ENCODE measurements at regions not wholly inside any gene's neighbourhood (a gene's known extent, or its start where the extent isn't known, plus 50 kb on each side); places are given as distances from the start of the nearest gene placed in this dataset.

DNA sequence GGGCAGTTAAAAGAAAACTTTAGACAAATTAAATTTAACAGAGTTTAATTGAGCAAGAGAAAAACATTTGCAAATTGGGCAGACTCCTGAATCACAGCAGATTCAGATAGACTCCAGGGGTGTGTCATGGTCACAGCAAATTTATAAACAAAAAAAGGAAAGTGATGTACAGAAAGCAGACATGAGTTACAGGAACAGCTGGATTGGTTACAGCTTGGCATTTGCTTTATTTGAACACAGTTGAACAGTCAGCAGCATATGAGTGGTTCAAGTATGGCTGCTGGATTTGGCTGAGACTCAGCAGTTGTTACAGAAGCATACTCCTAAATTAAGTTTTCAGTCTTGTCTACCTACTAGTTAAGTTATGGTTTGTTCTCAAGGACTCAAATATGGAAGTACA, 82.3 kb upstream of the NYAP2 start:
- TF ChIP-seq SUZ12 (IDR thresholded peaks at IDR 0.05; ENCODE audit: extremely low read depth, insufficient read depth, insufficient read length) (no peak), YY1 (IDR thresholded peaks at IDR 0.05; ENCODE audit: insufficient read depth, insufficient read length) (no peak), ZNF274 (IDR thresholded peaks at IDR 0.05; ENCODE audit: low read depth, low read length) (no peak)

DNA sequence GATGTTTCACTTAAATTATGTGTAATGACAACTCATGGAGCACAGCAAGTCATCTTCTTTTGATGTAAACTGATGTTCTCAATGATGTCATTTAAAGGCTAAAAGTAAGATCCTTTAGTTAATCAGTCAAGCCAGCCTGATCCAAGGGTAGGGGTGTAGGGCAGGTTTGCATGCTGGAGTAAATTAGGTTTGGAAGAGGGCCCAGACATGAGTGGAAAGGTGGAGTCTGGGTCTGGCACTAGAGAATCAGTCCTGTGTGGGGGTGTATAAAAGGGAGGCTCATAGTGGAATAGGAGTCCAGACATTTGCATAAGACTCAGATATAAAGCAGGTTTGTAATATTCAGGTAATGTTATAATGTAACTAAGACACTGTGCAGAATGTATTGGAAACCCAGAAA, 88.8 kb upstream of the NYAP2 start:
- TF ChIP-seq YY1 (IDR thresholded peaks at IDR 0.05; ENCODE audit: insufficient read depth, insufficient read length) (no peak), ZNF274 (IDR thresholded peaks at IDR 0.05; ENCODE audit: low read depth, low read length) (no peak), SUZ12 (IDR thresholded peaks at IDR 0.05; ENCODE audit: extremely low read depth, insufficient read depth, insufficient read length) (no peak)
- no peaks in the 10 kb centered on the region for H3K4me1 ChIP-seq (ENCODE audit: insufficient read depth, insufficient read length)
- H3K9ac ChIP-seq (ENCODE audit: insufficient read length, low read depth): no peak overlapping the region
- H3K9me3 ChIP-seq (ENCODE audit: insufficient read depth, low read length): no peaks in the 10 kb centered on the region
- no peak overlapping the region for H3K4me3 ChIP-seq (ENCODE audit: insufficient read length, low read depth)
- H3K27me3 ChIP-seq (ENCODE audit: insufficient read depth, insufficient read length): no peaks in the 10 kb centered on the region
- H3K36me3 ChIP-seq (ENCODE audit: insufficient read depth, insufficient read length, low read length): no peaks in the 10 kb centered on the region
- DNase-seq (ENCODE audit: low read depth, low spot score): no peak

More for the DNA sequence above, 82.3 kb upstream of the NYAP2 start:
- peaks cover 29% of the 10 kb centered on the region for H3K9me3 ChIP-seq (ENCODE audit: insufficient read depth, low read length)
- H3K36me3 ChIP-seq (ENCODE audit: insufficient read depth, insufficient read length, low read length): no peaks in the 10 kb centered on the region
- no peak overlapping the region for H3K9ac ChIP-seq (ENCODE audit: insufficient read length, low read depth)
- no peaks in the 10 kb centered on the region for H3K4me1 ChIP-seq (ENCODE audit: insufficient read depth, insufficient read length)
- no peak overlapping the region for H3K4me3 ChIP-seq (ENCODE audit: insufficient read length, low read depth)
- no peak for DNase-seq (ENCODE audit: low read depth, low spot score)
- H3K27me3 ChIP-seq (ENCODE audit: insufficient read depth, insufficient read length): no peaks in the 10 kb centered on the region

DNA sequence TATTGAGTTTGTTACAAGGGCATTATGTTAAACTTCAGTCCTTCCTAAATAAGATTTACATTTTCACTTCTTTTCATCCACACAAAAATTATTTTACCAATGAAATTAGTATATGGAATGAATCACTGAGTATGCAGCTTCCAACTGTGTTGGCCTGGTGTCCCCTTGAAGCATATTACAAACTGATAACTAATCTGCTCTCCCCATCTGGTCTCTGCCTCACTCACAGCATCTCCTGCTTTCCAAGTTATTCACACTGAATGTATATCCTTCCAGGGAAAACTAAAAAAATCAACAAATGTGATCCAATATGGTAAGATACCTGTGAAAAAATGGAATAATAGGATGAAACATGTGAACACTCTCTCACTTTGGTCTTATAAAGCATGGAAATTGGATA, 90.0 kb upstream of the NYAP2 start:
- H3K27me3 ChIP-seq (ENCODE audit: insufficient read depth, insufficient read length): no peaks in the 10 kb centered on the region
- no peak overlapping the region for H3K9ac ChIP-seq (ENCODE audit: insufficient read length, low read depth)
- H3K4me3 ChIP-seq (ENCODE audit: insufficient read length, low read depth): no peak overlapping the region
- no peaks in the 10 kb centered on the region for H3K36me3 ChIP-seq (ENCODE audit: insufficient read depth, insufficient read length, low read length)
- no peak for DNase-seq (ENCODE audit: low read depth, low spot score)
- no peaks in the 10 kb centered on the region; the same call in 1 of the 2 replicates for H3K9me3 ChIP-seq (ENCODE audit: insufficient read depth, low read length)
- H3K4me1 ChIP-seq (ENCODE audit: insufficient read depth, insufficient read length): no peaks in the 10 kb centered on the region
- no peak for TF ChIP-seq YY1 (IDR thresholded peaks at IDR 0.05; ENCODE audit: insufficient read depth, insufficient read length)
- TF ChIP-seq SUZ12 (IDR thresholded peaks at IDR 0.05; ENCODE audit: extremely low read depth, insufficient read depth, insufficient read length): no peak
- no peak for TF ChIP-seq ZNF274 (IDR thresholded peaks at IDR 0.05; ENCODE audit: low read depth, low read length)

DNA sequence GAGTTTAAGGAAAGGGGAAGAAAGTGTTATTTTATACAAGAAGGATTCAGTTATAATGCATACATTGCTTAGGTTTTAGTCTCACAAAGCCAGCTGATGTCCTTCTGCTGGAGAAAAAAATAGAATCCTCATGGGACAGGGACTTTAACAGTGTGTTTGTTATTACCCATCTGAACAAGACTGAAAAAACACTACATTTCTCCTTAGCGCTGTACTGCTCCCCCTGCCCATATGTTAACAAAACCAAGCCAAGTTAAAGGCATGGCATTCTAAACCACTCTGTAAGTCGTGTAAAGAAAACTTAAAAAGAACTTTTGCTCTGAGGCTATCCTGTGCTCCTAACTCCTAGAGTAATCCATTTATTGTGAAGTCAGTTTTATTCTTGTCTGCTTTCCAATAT, 102.6 kb upstream of the NYAP2 start:
- no peak for DNase-seq (ENCODE audit: low read depth, low spot score)
- no peaks in the 10 kb centered on the region for H3K36me3 ChIP-seq (ENCODE audit: insufficient read depth, insufficient read length, low read length)
- 0 out of 2 replicates have a peak, but pooled peaks cover 5% of the 10 kb centered on the region for H3K9me3 ChIP-seq (ENCODE audit: insufficient read depth, low read length)
- no peak overlapping the region for H3K9ac ChIP-seq (ENCODE audit: insufficient read length, low read depth)
- no peak for TF ChIP-seq ZNF274 (IDR thresholded peaks at IDR 0.05; ENCODE audit: low read depth, low read length)
- no peak for TF ChIP-seq SUZ12 (IDR thresholded peaks at IDR 0.05; ENCODE audit: extremely low read depth, insufficient read depth, insufficient read length)
- no peak for TF ChIP-seq YY1 (IDR thresholded peaks at IDR 0.05; ENCODE audit: insufficient read depth, insufficient read length)
- no peak overlapping the region for H3K4me3 ChIP-seq (ENCODE audit: insufficient read length, low read depth)
- no peaks in the 10 kb centered on the region for H3K27me3 ChIP-seq (ENCODE audit: insufficient read depth, insufficient read length)
- H3K4me1 ChIP-seq (ENCODE audit: insufficient read depth, insufficient read length): no peaks in the 10 kb centered on the region

DNA sequence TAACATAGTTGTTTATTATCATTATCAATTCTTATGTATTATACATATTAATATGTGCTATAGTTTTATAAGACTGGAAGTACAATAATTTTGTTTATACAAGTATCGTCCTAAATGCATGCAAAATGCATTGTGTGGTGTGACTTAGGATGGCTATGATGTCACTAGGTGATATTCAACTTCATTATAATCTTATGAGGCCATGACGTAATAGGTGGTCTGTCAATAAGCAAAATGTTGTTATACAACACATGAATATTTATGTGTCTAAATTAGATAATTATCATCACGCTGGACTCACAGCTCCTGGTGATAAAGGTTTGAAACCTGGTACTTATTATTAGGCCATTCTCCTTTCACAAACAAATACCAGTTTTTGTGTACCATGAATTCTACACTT, 104.4 kb upstream of the NYAP2 start:
- TF ChIP-seq ZNF274 (IDR thresholded peaks at IDR 0.05; ENCODE audit: low read depth, low read length) (no peak), YY1 (IDR thresholded peaks at IDR 0.05; ENCODE audit: insufficient read depth, insufficient read length) (no peak), SUZ12 (IDR thresholded peaks at IDR 0.05; ENCODE audit: extremely low read depth, insufficient read depth, insufficient read length) (no peak)
- DNase-seq (ENCODE audit: low read depth, low spot score): no peak
- H3K9ac ChIP-seq (ENCODE audit: insufficient read length, low read depth): no peak overlapping the region
- no peaks in the 10 kb centered on the region for H3K4me1 ChIP-seq (ENCODE audit: insufficient read depth, insufficient read length)
- no peaks in the 10 kb centered on the region for H3K36me3 ChIP-seq (ENCODE audit: insufficient read depth, insufficient read length, low read length)
- no peak overlapping the region for H3K4me3 ChIP-seq (ENCODE audit: insufficient read length, low read depth)
- H3K27me3 ChIP-seq (ENCODE audit: insufficient read depth, insufficient read length): no peaks in the 10 kb centered on the region
- no peaks in the 10 kb centered on the region for H3K9me3 ChIP-seq (ENCODE audit: insufficient read depth, low read length)

DNA sequence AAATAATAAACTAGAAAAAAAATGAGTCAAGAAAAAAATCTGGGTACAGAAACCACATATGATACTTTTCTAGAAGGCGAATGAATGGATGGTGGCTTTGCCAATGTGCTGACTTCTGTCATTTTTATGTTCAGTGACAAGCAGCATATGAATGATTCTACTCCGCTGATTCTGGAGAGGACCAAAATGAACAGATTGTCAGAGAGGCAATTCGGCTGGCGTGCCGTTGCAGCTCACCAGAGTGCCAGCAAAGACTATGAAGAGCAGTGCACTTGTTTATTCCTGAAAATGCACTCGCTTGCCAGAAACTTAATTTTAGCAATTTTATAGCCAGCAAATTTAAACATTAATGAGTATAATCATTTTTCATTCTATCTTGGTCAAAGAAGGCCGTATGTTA, 105.9 kb upstream of the NYAP2 start:
- Histone ChIP-seq H3K36me3 (ENCODE audit: insufficient read depth, insufficient read length, low read length) (no peaks in the 10 kb centered on the region), H3K27me3 (ENCODE audit: insufficient read depth, insufficient read length) (no peaks in the 10 kb centered on the region), H3K4me1 (ENCODE audit: insufficient read depth, insufficient read length) (no peaks in the 10 kb centered on the region), H3K9me3 (ENCODE audit: insufficient read depth, low read length) (no peaks in the 10 kb centered on the region), H3K9ac (ENCODE audit: insufficient read length, low read depth) (no peak overlapping the region), H3K4me3 (ENCODE audit: insufficient read length, low read depth) (no peak overlapping the region)
- TF ChIP-seq YY1 (IDR thresholded peaks at IDR 0.05; ENCODE audit: insufficient read depth, insufficient read length) (no peak), ZNF274 (IDR thresholded peaks at IDR 0.05; ENCODE audit: low read depth, low read length) (no peak), SUZ12 (IDR thresholded peaks at IDR 0.05; ENCODE audit: extremely low read depth, insufficient read depth, insufficient read length) (no peak)
- DNase-seq (ENCODE audit: low read depth, low spot score): no peak

DNA sequence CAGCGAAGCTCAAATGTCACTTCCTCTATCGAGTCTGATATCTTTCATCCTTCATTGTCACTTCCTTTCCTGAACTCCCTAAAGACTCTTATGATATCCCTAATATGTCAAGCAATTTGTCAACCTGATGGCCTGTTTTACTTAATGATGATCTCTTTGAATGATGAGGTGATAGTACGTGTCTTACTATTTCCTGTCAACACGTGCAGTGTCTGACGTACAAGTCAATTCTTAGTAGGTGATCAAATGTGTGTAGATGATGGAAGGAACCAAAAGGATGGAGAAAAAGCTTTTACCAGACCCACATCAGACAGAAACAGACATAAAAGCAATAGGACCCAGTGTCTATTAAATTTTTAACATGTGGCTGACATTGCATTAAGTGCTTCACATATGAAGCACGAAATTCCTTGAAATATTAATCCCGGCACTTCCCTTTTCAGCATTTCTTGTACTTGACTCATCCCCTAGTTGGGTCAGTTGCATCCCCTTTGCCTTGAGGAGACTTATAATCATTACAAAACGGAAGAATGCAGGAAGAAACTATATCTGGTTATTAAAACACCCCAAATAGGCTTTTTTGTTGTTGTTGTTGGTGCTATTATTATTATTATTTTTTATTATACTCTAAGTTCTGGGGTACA, 108.6 kb upstream of the NYAP2 start:
- TF ChIP-seq SUZ12 (IDR thresholded peaks at IDR 0.05; ENCODE audit: extremely low read depth, insufficient read depth, insufficient read length) (no peak), YY1 (IDR thresholded peaks at IDR 0.05; ENCODE audit: insufficient read depth, insufficient read length) (no peak), ZNF274 (IDR thresholded peaks at IDR 0.05; ENCODE audit: low read depth, low read length) (no peak)
- Histone ChIP-seq H3K9ac (ENCODE audit: insufficient read length, low read depth) (no peak overlapping the region), H3K27me3 (ENCODE audit: insufficient read depth, insufficient read length) (no peaks in the 10 kb centered on the region), H3K9me3 (ENCODE audit: insufficient read depth, low read length) (no peaks in the 10 kb centered on the region), H3K4me1 (ENCODE audit: insufficient read depth, insufficient read length) (no peaks in the 10 kb centered on the region), H3K4me3 (ENCODE audit: insufficient read length, low read depth) (no peak overlapping the region), H3K36me3 (ENCODE audit: insufficient read depth, insufficient read length, low read length) (no peaks in the 10 kb centered on the region)
- no peak for DNase-seq (ENCODE audit: low read depth, low spot score)
